Activated CD4-positive, alpha-beta T cell treated with anti-CD3 and anti-CD28 coated beads for 1 hour (primary cell): ENCODE measurements at regions not wholly inside any gene's neighbourhood (a gene's known extent, or its start where the extent isn't known, plus 50 kb on each side); places are given as distances from the start of the nearest gene placed in this dataset.

Experiments
- DNase-seq: peaks from one replicate; pipeline ENCODE4 v3.0.0-alpha.2; 2020

DNA sequence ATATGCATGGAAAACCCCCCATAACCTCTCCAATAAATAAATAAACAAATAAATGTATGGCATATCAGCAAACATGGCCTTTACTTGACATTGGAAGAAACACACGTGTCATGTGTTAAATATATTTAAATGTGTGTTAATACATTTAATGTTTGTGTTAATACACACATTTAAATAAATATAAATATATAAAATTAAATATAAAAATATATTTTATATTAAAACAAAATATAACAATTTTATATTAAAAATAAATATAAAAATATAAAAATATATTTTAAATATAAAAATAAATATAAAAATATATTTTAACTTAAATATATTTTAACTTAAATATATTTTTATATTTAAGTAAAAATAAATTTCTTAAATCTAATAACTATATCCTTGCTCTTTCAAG is 187.6 kb upstream of the CXXC4 start:
- no peak for DNase-seq

- no peak for DNase-seq
Observed at GRCh38 chr4:104693601-104694201, 199.0 kb upstream of the CXXC4 start.

DNA sequence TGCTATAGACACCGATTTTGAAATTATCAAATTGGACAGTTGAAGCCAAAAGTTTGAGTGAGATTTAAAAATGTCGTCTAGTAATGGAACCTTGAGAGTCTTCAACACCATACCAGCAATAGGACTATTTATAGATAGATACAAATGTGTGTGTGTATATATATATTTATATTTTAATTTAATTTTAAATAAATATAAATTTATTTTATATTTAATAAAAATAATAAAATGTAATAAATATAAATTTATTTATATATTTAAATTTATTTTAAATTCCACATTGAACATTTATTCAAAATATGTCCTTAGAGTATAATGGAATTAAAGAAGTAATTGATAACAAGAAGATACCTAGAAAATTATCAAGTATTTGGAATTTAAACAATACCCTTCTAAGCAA is 221.9 kb upstream of the CXXC4 start:
- DNase-seq = no peak

GRCh38 chr4:104719539-104720230 is 225.0 kb upstream of the CXXC4 start:
- no peak for DNase-seq

DNA sequence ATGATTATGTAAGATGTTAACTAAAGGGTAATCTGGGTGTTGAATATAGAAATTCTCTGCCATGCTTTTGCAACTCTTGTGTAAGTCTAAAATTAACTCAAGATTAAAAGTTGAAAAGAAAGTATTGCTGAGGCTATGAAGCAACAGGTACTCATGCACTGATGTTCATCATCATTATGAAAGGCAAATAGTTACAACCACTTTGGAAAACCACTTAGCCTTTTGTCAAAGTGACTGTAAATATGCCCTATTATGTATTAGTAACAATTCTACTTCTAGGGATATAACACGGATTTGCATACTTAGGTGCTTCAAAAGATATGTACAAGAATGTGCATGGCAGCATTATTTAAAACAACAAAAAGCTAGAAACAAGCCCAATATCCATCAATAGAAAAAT is 227.8 kb upstream of the CXXC4 start:
- DNase-seq = no peak

- no peak for DNase-seq
Observed at GRCh38 chr4:104726002-104726401, 231.3 kb upstream of the CXXC4 start.

DNA sequence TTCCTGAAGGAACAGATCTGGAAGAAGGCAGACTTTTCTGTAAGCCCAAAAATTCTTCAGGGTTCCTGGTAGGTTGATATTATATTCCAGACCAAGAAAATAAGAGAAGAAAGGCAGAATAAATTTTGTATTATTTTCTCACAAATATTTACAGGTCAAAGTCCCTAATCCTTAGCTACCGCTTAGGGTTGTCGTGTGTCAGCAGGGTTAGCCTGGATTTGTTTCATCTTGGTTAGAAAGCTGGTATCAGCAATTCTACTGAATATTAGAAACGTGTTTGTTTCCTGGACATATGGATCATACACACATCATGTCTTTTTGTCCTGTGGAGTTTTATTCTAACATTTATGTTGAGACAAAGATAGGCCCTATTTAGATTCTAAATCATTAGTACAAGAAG is 232.9 kb upstream of the CXXC4 start:
- no peak for DNase-seq

DNA sequence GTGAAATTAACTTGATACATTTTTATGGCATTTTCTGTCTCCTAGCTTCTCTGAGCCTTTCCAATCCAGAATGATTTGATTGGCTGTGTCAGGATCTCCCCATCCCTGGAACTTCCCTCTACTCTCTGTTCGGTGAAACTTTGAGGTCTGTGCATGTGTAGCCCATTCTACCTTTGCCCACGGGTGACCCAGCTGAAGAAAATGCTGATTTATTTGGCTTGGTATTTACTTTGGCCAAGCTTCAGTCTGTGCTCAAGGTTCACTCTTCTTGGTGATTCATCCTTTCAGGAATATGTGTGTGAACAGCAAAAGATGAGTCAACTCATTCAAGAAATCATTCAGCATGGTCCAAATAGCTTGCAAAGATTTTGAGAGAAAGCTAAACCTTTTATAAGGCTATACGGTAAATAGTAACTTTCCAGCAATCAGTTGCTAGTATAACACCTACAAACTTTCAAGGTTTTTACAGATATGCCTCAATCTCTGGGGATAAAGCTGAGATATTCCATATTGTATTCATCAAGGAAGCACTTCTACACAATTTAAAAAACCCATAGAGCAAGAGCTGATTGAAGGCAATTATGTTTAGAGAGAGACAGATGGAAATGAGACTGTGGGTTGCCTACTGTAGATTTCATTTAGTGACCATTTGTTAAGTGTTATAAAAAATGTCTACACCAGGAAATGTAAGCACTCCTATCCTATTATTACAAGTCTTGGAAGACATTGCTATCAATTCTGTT is 233.9 kb upstream of the CXXC4 start:
- DNase-seq = no peak

DNA sequence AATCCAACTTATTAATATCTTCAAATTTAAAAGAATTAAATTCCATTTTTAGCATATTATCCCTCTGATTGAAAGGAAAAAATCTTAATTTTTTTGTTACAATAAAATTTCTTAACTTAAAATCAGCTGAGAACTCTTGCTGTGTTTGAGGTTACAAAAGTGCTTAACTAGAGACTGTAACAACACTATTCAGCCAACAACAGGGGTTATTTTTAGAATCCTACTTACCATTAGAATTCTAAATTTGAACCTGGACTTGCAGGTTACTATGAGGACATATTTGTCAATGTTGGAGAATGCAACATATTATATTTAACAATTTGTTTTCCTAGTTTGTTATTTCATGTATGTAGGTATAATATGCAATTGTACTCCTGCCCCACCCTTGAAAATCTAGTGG is 238.1 kb upstream of the CXXC4 start:
- DNase-seq = no peak

DNA sequence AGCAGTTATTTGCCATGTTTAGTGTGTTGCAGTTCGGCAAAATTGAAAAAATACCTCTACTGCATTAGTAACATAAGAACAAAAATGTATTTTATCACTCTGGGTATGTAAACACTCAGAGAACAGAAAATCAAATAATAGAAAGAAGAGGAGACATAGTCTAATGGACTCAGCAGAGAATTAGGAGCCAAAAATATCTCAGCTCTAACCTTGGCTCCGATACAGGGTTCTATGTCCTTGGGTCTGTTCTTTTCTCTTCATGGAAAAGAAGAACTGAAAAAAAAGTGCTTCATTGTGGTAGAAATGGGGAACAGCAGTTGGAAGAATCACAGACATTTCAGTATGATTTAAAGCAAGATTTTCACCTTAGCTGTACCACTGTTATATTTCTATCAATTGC is 240.5 kb upstream of the CXXC4 start:
- no peak for DNase-seq

DNA sequence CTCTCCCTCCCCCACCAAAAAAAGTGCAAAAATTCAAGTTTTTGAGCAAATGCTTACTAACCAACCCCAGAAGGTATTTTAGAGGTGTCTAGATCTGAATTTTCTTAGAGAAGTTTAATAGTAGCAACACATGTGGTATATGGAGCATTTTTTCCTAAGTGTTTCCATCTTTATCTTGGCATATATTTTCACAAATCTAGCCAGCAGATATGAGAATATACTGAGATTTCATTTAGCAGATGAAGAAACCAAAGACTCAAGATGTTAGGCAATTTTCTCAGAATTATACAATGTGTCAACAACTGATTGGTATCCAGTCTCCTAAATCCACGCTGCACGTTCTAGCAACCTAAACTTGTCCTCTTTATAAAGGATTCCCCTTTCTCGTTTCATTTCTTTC is 245.5 kb upstream of the CXXC4 start:
- no peak for DNase-seq

GRCh38 chr4:104743215-104743653 is 248.5 kb upstream of the CXXC4 start:
- DNase-seq = no peak

GRCh38 chr4:104747635-104748034 is 252.9 kb upstream of the CXXC4 start:
- DNase-seq = no peak

- no peak for DNase-seq
Observed at GRCh38 chr4:104749062-104749461, 254.4 kb upstream of the CXXC4 start.

GRCh38 chr4:104750008-104750407 is 255.3 kb upstream of the CXXC4 start:
- DNase-seq = no peak

- no peak for DNase-seq
Observed at GRCh38 chr4:104751468-104751867, 256.8 kb upstream of the CXXC4 start.

GRCh38 chr4:104752337-104752736 is 257.6 kb upstream of the CXXC4 start:
- DNase-seq = no peak

- DNase-seq = no peak
Observed at GRCh38 chr4:104756837-104757236, 262.1 kb upstream of the CXXC4 start.

GRCh38 chr4:104758574-104758973 is 263.9 kb upstream of the CXXC4 start:
- no peak for DNase-seq

- DNase-seq = no peak
Observed at GRCh38 chr4:104763554-104764222, 269.0 kb upstream of the CXXC4 start.

- no peak for DNase-seq
Observed at GRCh38 chr4:104766676-104767075, 272.0 kb upstream of the CXXC4 start.

- no peak for DNase-seq
Observed at GRCh38 chr4:104772849-104773248, 278.2 kb upstream of the CXXC4 start.

GRCh38 chr4:104795264-104795939 is 300.7 kb upstream of the CXXC4 start:
- no peak for DNase-seq
